ENCODE measurements at regions not wholly inside any gene's neighbourhood (a gene's known extent, or its start where the extent isn't known, plus 50 kb on each side); places are given as distances from the start of the nearest gene placed in this dataset.

GRCh38 chr1:93753791-93754763 lies 72.4 kb upstream of the BCAR3 start:
- no peak for DNase-seq
- H3K27ac ChIP-seq, result no peak overlapping the region
- intact Hi-C loops (cut with DNase I), result no loop called here
- no peaks in the 10 kb centered on the region for H3K27me3 ChIP-seq
- no peak overlapping the region for H3K4me3 ChIP-seq (replicated peaks in 1 of 3)
- H3K36me3 ChIP-seq, result no peaks in the 10 kb centered on the region
- WGBS, 2 donors, result 43 to 55% methylated on average over 6 of the region's 6 CpGs
- TF ChIP-seq POLR2A (IDR thresholded peaks at IDR 0.05), result no peak
- TF ChIP-seq CTCF (IDR thresholded peaks at IDR 0.05), result no peak
- H3K4me1 ChIP-seq, result peaks cover 13 to 32% of the 10 kb centered on the region in 2 donors
- no peaks in the 10 kb centered on the region for H3K9me3 ChIP-seq

- Histone ChIP-seq H3K4me1 (peaks cover 13 to 32% of the 10 kb centered on the region in 2 donors), H3K4me3 (replicated peaks in 1 of 3) (no peak overlapping the region), H3K27me3 (no peaks in the 10 kb centered on the region), H3K9me3 (no peaks in the 10 kb centered on the region), H3K36me3 (no peaks in the 10 kb centered on the region), H3K27ac (peak overlapping the region; percentile 15 to 69 (median 62))
- 42 to 70% methylated on average over 6 of the region's 6 CpGs for WGBS, 2 donors
- intact Hi-C loops (cut with DNase I), result no loop called here
- no peak for TF ChIP-seq POLR2A (IDR thresholded peaks at IDR 0.05)
- no peak for TF ChIP-seq CTCF (IDR thresholded peaks at IDR 0.05)
- peak; percentile 89 to 93 for DNase-seq
Measured at GRCh38 chr1:93751377-93752250, 70.0 kb upstream of the BCAR3 start.

GRCh38 chr1:93750955-93751354 lies 69.3 kb upstream of the BCAR3 start:
- intact Hi-C loops (cut with DNase I), result no loop called here
- 80 to 82% methylated on average over 6 of the region's 6 CpGs for WGBS, 2 donors

GRCh38 chr1:93749894-93750301 lies 68.3 kb upstream of the BCAR3 start:
- intact Hi-C loops (cut with DNase I), result no loop called here
- peak; percentile 51 to 64 for DNase-seq
- H3K4me1 ChIP-seq, result peaks cover 13 to 32% of the 10 kb centered on the region in 2 donors
- TF ChIP-seq CTCF (IDR thresholded peaks at IDR 0.05) (peak in 4 of 6 experiments; percentile 51 to 67 (median 56)), POLR2A (IDR thresholded peaks at IDR 0.05) (no peak)
- H3K36me3 ChIP-seq, result no peaks in the 10 kb centered on the region
- no peaks in the 10 kb centered on the region for H3K27me3 ChIP-seq
- WGBS, 2 donors, result 19 to 47% methylated on average over 2 of the region's 2 CpGs
- H3K27ac ChIP-seq, result peak overlapping the region in 2 of 3 donors; percentile 27 to 50
- H3K4me3 ChIP-seq (replicated peaks in 1 of 3), result no peak overlapping the region
- no peaks in the 10 kb centered on the region for H3K9me3 ChIP-seq

More at GRCh38 chr1:93750955-93751354, 69.3 kb upstream of the BCAR3 start:
- Histone ChIP-seq H3K27ac (peak overlapping the region; percentile 15 to 69 (median 62)), H3K36me3 (no peaks in the 10 kb centered on the region), H3K4me3 (replicated peaks in 1 of 3) (no peak overlapping the region), H3K4me1 (peaks cover 13 to 32% of the 10 kb centered on the region in 2 donors), H3K9me3 (no peaks in the 10 kb centered on the region), H3K27me3 (no peaks in the 10 kb centered on the region)
- no peak for TF ChIP-seq POLR2A (IDR thresholded peaks at IDR 0.05)
- no peak for TF ChIP-seq CTCF (IDR thresholded peaks at IDR 0.05)
- DNase-seq, result no peak
